Mucosa of descending colon (tissue), 3 donors: ENCODE measurements at regions not wholly inside any gene's neighbourhood (a gene's known extent, or its start where the extent isn't known, plus 50 kb on each side); places are given as distances from the start of the nearest gene placed in this dataset.

Experiments
- ATAC-seq: fragments of 200-7000 bp; cut with Tn5 transposase; one replicate; pipeline ENCODE4 v1.9.1; 2020; ENCODE audit warnings: mild to moderate bottlenecking, moderate library complexity
- DNase-seq, 3 donors: peaks; one replicate each; pipeline ENCODE4 v3.0.0-alpha.2; 2020
- H3K36me3 ChIP-seq: fragments of 200-600 bp; one replicate; pipeline ENCODE4 v1.8.0; 2021; ENCODE audit warnings: low read depth, mild to moderate bottlenecking
- H3K4me1 ChIP-seq: fragments of 200-600 bp; one replicate; pipeline ENCODE4 v1.8.0; 2021; ENCODE audit warnings: low read depth, mild to moderate bottlenecking
- H3K4me3 ChIP-seq: fragments of 200-600 bp; one replicate; pipeline ENCODE4 v1.8.0; 2021; ENCODE audit warnings: mild to moderate bottlenecking
- H3K9me3 ChIP-seq: fragments of 200-600 bp; one replicate; pipeline ENCODE4 v1.8.0; 2021; ENCODE audit warnings: mild to moderate bottlenecking
- intact Hi-C, 2 donors: fragments of 100-400 bp; cut with DNase I in 1 of 2; cut with micrococcal nuclease in 1 of 2; formaldehyde crosslinking; loops; one replicate each; pipeline versions ENCODE4 v1.11.0 to v1.11.1; 2022; cut with DNase I, micrococcal nuclease
- TF ChIP-seq, protein P1 (sequence below): fragments of 200-600 bp; IDR thresholded peaks from one replicate; pipeline ENCODE4 v1.8.0; 2022; ENCODE audit warnings: antibody characterized with exemption, mild to moderate bottlenecking
- donor health status: DM: no; HTN: no; CAD: no; lungs with moderate emphysema.
- donor health status: DM: no; HTN: no; CAD: no.
- donor health status: DM: no; HTN: yes; CAD: no.

DNA sequence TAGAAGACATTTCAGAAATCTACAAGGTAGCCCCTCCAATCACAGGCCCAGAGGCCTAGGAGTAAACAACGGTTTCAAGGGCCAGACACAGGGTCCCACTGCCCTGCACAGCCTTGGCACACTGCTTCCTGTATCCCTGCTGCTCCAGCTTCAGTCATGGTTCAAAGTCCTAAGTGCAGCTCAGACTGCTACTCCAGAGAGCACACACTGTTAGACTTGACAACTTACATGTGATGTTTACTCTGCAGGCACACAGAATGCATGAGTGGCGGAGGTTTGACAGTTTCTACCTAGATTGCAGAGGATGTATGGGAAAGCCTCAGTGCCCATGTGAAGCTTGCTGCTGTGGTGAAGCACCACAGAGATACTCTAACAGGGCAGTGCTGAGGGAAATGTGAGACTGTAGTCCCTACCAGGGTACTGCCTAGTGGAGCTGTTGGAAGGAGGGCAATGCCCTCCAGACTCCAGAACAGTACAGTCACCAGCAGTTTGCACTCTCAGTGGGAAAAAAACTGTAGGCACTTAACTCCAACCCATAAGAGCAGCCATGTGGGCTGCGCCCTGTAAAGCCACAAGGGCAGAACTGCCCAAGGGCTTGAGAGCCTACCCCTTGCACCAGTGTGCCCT is 270.0 kb downstream of the ZWINT start:
- H3K4me1 ChIP-seq, result no peaks in the 10 kb centered on the region
- peaks cover 17% of the 10 kb centered on the region for H3K9me3 ChIP-seq
- TF ChIP-seq, protein P1, sequence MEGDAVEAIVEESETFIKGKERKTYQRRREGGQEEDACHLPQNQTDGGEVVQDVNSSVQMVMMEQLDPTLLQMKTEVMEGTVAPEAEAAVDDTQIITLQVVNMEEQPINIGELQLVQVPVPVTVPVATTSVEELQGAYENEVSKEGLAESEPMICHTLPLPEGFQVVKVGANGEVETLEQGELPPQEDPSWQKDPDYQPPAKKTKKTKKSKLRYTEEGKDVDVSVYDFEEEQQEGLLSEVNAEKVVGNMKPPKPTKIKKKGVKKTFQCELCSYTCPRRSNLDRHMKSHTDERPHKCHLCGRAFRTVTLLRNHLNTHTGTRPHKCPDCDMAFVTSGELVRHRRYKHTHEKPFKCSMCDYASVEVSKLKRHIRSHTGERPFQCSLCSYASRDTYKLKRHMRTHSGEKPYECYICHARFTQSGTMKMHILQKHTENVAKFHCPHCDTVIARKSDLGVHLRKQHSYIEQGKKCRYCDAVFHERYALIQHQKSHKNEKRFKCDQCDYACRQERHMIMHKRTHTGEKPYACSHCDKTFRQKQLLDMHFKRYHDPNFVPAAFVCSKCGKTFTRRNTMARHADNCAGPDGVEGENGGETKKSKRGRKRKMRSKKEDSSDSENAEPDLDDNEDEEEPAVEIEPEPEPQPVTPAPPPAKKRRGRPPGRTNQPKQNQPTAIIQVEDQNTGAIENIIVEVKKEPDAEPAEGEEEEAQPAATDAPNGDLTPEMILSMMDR, result no peak
- no peaks in the 10 kb centered on the region for H3K36me3 ChIP-seq
- DNase-seq, result no peak
- intact Hi-C loops, result no loop called here
- no peak for ATAC-seq
- H3K4me3 ChIP-seq, result no peak overlapping the region

- no peaks in the 10 kb centered on the region for H3K36me3 ChIP-seq
- DNase-seq (no peak), ATAC-seq (no peak)
- H3K9me3 ChIP-seq, result peaks cover 25% of the 10 kb centered on the region
- intact Hi-C loops, result no loop called here
- no peak overlapping the region for H3K4me3 ChIP-seq
- H3K4me1 ChIP-seq, result no peaks in the 10 kb centered on the region
- TF ChIP-seq, protein P1, result no peak
These were observed 275.5 kb downstream of the ZWINT start for GRCh38 chr10:56085406-56086122.

GRCh38 chr10:56082169-56082568 is 278.9 kb downstream of the ZWINT start:
- Histone ChIP-seq H3K4me3 (no peak overlapping the region), H3K4me1 (no peaks in the 10 kb centered on the region), H3K36me3 (no peaks in the 10 kb centered on the region), H3K9me3 (peaks cover 14% of the 10 kb centered on the region)
- DNase-seq (no peak), ATAC-seq (no peak)
- intact Hi-C loops, result no loop called here
- TF ChIP-seq, protein P1, result no peak

DNA sequence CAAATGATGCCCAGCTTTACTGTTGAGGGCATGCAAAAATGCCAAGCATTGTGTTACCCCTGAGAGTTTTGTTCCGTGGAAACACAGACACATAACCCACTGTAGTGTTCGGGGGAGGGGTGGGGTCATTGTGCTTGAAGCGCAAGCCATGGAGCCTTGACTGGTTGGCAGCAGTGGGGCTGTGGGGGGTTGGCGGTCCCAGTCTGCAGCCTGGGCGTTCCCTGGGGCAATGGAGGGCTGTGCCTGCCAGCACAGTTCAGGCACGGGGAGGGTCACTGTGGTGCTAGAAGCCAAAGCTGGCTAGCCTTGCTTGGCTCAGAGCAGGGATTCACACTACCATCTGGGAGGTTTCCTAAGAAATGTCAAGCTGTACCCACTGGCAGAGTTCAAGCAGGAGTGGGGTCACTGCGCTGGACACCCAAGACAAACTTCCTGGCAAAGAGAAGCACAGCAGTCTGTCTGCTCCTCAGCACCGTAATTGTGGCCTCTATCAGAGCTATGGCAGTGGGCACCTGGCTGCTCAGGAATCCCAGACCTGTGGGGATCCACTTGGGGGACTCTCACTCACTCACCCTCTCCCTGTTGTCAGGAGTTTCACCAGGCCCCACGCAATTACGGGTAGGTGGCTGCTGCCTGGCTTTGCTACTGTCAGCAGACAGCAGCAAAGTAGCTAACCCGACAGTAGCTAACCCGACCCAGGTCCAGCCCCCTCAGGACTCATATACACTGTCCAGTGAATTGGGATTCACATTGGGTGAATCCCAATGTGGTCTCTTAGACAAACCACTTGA is 292.4 kb downstream of the ZWINT start:
- H3K36me3 ChIP-seq, result no peaks in the 10 kb centered on the region
- no peak for ATAC-seq
- H3K9me3 ChIP-seq, result peaks cover 10% of the 10 kb centered on the region
- TF ChIP-seq, protein P1, result no peak
- H3K4me3 ChIP-seq, result no peak overlapping the region
- H3K4me1 ChIP-seq, result no peaks in the 10 kb centered on the region
- intact Hi-C loops, result no loop called here
- no peak for DNase-seq

- intact Hi-C loops, result no loop called here
- Histone ChIP-seq H3K9me3 (peaks cover 10% of the 10 kb centered on the region), H3K4me3 (no peak overlapping the region), H3K36me3 (no peaks in the 10 kb centered on the region), H3K4me1 (no peaks in the 10 kb centered on the region)
- no peak for ATAC-seq
- no peak for DNase-seq
- TF ChIP-seq, protein P1, result no peak
These were observed 293.0 kb downstream of the ZWINT start for GRCh38 chr10:56068040-56068439.
